HG02943 (cell line): ENCODE measurements at regions not wholly inside any gene's neighbourhood (a gene's known extent, or its start where the extent isn't known, plus 50 kb on each side); places are given as distances from the start of the nearest gene placed in this dataset.

Experiments
- ATAC-seq: cut with Tn5 transposase; IDR thresholded peaks from one replicate; pipeline ENCODE4 v1.9.1; 2021; ENCODE audit warnings: mild to moderate bottlenecking, low read depth, moderate library complexity; ENCODE audit not compliant: unreplicated experiment

GRCh38 chr6:147022041-147022440 lies 182.2 kb upstream of the STXBP5 start:
- ATAC-seq = no peak

GRCh38 chr6:147023148-147023547 lies 181.1 kb upstream of the STXBP5 start:
- ATAC-seq = no peak

GRCh38 chr6:147023581-147023980 lies 180.6 kb upstream of the STXBP5 start:
- ATAC-seq = no peak

GRCh38 chr6:147029923-147030322 lies 174.3 kb upstream of the STXBP5 start:
- ATAC-seq = no peak

GRCh38 chr6:147033267-147033666 lies 170.9 kb upstream of the STXBP5 start:
- no peak for ATAC-seq

- no peak for ATAC-seq
Observed at GRCh38 chr6:147035886-147036285, 168.3 kb upstream of the STXBP5 start.

DNA sequence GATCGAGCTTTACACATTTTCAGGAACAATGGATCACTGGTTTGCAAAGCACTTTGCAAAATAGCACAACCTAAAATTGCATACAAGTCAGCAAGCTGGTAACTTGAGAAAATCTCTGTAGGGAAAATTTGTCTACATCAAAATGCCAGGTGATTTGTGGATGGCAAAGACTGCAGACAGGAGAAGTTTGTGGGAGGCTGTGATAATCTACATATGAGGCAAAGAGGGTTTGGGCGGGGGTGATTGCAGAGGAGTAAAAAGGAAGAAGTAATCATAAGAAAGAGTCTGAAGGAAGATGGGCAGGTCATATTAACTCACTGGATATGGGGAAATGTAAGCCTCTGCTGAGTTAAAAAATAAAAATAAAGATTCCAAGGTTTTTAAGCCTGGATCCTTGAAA lies 166.3 kb upstream of the STXBP5 start:
- no peak for ATAC-seq

DNA sequence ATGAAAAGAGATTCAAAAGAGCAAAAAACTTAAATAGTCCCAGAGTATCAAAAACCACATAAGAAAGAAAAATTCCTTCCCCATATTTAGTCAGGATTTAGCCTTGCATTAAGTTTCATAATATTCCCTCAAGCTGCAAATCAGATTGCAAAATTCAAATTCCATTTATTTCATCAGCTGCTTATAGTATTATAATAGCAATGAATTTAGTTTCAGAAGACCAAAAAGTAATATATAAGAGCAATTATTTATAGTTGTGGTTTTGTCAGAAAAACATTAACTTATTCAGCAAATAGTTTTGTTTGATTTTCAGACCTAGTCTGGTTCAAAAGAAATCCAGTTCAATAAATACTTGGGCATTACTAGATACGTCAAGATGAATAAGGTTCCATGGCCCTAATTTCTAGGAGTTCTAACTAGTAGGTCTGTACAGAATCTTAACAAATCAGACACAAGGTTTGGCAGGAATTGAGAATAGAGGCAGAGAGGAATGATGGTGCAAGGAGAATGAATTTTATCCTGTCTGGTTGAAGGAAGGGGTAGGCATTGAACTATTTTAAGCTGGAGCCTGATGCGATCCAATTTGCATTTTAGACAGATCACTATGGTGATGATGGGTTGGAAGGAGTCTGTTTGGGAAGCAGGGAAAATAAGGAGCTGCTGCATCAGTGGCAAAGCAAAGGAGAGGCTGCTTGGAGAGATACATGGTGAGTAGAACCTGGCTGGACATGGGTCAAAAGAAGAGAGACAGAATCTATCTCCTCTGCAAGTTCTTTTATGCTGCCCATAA lies 163.9 kb upstream of the STXBP5 start:
- no peak for ATAC-seq

GRCh38 chr6:147042679-147043078 lies 161.5 kb upstream of the STXBP5 start:
- ATAC-seq = no peak

- ATAC-seq = no peak
Observed at GRCh38 chr6:147043994-147044477, 160.2 kb upstream of the STXBP5 start.

GRCh38 chr6:147046141-147046877 lies 157.9 kb upstream of the STXBP5 start:
- ATAC-seq = no peak

DNA sequence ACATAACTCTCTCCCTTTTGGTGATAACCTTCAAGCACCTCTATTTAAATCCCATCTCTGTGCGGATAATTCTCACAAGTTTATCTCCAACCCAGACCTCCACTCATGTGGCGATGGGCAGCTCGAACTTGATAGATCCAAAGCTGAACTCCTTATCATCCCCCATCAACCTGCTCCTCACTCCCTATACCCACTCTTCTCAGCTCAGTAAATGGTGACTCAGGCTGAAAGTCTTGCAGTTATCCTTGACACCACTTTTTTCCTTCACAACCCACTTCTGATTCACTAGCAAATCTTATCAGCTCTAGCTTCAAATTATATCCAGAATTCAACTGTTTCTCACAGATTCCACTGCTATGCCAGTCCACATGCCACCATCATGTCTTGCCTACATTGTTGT lies 155.3 kb upstream of the STXBP5 start:
- ATAC-seq = no peak

DNA sequence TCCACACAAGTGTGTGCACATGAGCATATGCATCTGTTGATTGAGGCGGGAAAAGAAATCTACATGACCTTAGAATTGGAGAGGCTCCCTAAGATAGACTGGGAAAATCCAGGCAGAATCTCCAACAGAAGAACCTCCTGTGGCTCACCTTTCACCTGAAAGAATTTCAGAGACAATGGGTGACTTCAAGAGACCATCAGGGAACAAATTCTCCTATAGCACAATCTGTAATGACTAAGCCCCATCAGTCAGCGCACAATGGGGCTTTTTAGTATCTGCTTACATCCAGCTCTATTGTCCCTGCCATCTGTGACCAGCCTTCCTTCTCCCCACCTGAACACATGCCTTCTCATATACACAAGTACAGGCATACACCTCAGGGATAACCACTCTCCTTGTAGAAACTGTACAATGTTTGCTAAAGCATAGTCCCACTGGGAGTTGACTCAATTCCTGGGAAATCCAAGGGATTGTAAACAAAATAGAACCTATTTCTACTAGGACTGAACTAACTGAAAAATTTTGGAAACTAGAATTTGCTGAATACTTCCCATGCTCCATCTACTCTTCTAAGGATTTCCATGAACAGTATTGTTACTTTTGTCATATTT lies 150.8 kb upstream of the STXBP5 start:
- no peak for ATAC-seq

GRCh38 chr6:147054158-147054557 lies 150.1 kb upstream of the STXBP5 start:
- no peak for ATAC-seq

DNA sequence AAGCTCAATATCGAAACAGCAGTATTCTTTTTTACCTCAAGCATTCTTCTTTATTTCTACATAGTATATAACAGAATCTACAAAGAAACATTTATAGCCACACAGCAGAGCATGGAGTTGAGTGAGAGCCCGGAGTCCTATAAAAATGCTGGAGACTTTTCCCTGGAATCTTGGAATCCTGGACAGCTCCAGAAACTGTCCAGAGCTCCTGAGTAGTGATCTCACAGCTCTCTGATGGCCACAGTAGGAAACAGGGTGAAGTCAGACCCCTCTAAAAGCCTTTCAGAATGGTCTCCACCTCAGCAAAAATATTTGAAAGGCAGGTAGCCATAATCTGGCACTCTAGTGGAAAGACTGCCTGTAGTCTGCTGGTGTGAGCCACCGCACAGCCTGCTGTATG lies 149.3 kb upstream of the STXBP5 start:
- no peak for ATAC-seq

- ATAC-seq = no peak
Observed at GRCh38 chr6:147055821-147056392, 148.3 kb upstream of the STXBP5 start.

DNA sequence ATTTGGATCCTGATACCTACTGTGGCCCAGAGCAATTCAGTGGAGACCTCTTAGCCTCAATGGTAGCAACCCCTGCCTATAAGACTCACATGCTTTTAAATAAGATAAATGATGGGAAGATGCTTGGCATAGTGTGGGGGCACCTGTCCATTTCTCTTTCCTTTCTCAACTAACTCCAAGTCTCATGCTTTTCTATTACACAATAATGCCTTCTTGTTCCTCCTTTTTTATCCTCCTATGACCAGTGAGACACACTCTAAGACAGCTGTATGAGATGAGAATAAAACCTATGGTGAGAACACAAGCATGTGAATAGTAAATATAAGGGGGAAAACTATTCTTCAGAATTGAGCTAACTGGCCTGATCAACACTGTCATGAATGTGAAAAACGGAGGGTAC lies 147.0 kb upstream of the STXBP5 start:
- no peak for ATAC-seq

DNA sequence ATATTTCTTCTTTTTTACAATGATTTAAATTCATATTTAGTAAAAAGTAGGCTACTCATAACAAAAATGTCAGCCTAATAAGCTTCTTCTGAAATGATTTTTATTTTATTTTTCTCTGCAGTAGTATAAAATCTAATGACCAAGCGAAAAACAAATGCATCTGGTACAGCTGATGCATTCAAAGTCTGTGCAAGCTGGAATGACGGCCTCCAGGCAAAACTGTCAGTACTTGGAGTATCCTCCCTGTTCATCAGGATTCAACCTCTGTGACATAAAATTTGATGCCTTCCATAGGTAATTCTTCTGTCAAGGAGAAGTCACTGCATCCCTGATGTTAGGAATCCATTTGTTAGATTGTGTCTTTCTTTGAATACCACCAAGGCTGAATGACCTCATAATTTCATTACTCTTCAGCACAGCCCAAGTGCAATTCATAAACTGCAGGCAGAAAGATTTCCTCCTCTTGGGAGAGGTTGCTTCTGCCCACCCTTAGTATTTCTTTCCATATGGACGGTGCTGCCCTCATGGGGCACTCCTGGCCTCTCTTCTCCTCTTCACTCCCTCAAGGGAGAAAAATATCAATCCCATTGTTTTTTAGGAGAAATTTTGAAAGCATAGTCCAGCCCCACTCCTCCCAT lies 146.4 kb upstream of the STXBP5 start:
- no peak for ATAC-seq

GRCh38 chr6:147058786-147059385 lies 145.3 kb upstream of the STXBP5 start:
- no peak for ATAC-seq

DNA sequence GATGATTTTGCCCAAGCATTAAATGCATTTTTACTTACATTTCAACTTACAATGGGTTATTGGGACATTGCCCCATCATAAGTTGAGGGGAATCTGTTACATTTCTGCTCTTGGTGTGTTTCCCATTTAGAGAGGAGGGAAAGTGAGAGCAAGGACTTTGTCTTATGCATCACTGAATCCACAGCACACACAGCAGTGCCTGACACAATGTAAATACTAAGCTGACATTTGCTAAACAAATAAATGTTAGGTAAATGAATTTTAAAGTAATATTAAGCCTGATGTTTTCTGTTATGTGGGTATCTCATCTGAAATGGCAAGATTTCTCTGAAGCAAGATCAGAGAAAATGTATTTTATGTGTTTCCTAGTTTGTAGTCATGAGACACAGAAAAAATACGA lies 143.6 kb upstream of the STXBP5 start:
- ATAC-seq = no peak
